GM11168 (cell line): ENCODE measurements at regions not wholly inside any gene's neighbourhood (a gene's known extent, or its start where the extent isn't known, plus 50 kb on each side); places are given as distances from the start of the nearest gene placed in this dataset.

ENCODE experiments used
- in situ Hi-C: fragments of 300-500 bp; cut with MboI; formaldehyde crosslinking; loops from one replicate; pipeline ENCODE4 v1.12.0; 2022; ENCODE audit warnings: low sequenced_read_pairs; ENCODE audit not compliant: unreplicated experiment

DNA sequence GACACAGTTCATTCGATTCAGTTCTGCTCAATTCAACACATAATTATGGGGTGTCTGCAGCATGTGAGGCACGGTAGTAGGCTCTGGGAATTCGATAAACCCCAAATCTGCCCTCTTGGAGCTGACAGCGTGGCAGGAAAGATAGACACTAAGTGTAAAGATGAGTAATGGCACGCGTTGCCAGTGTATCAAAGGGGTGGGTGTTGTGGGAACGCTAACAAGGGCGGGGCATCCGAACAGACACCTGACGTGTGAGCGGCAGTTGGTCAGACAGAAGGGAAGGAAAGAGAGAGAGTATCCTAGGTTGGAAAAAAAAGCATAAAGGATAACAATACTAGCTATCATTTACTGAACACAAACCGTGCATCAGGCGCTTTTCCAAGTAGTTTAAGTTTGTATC lies 125.7 kb upstream of the HAAO start:
- in situ Hi-C loops: no loop called here

- in situ Hi-C loops: no loop called here
These were observed 125.1 kb upstream of the HAAO start for GRCh38 chr2:42917425-42917927.

GRCh38 chr2:42916324-42916723 lies 123.9 kb upstream of the HAAO start:
- in situ Hi-C loops: no loop called here

- in situ Hi-C loops: no loop called here
These were observed 122.5 kb upstream of the HAAO start for GRCh38 chr2:42914860-42915259.

- in situ Hi-C loops: no loop called here
These were observed 121.9 kb upstream of the HAAO start for GRCh38 chr2:42914314-42914713.

DNA sequence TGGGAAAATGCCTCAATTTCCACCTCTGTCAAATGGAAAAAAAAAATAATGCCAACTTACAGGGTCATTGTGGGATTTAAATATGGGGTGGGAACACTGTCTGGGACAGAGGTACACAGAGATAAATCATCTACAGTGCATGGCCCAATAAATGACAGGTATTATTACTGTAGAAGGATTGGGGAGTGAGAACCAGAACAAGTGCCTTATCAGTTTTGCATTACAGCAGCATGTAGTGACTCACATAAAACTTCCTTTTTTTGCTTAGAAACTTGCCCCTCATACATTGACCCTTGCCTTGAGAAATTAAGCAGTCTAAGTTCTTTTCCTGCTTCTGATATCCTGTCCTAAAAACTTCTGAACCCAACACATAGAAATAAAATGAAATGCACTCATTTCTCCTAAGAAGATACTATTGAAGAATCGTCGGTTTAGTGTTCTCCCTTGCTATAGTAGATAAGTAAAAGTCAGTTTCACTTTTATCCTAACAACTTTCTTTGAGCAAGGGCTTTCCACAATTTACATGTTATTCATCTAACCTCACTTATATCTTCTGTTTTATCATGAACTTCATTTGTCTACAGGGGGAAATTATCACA lies 121.0 kb upstream of the HAAO start:
- in situ Hi-C loops: no loop called here

DNA sequence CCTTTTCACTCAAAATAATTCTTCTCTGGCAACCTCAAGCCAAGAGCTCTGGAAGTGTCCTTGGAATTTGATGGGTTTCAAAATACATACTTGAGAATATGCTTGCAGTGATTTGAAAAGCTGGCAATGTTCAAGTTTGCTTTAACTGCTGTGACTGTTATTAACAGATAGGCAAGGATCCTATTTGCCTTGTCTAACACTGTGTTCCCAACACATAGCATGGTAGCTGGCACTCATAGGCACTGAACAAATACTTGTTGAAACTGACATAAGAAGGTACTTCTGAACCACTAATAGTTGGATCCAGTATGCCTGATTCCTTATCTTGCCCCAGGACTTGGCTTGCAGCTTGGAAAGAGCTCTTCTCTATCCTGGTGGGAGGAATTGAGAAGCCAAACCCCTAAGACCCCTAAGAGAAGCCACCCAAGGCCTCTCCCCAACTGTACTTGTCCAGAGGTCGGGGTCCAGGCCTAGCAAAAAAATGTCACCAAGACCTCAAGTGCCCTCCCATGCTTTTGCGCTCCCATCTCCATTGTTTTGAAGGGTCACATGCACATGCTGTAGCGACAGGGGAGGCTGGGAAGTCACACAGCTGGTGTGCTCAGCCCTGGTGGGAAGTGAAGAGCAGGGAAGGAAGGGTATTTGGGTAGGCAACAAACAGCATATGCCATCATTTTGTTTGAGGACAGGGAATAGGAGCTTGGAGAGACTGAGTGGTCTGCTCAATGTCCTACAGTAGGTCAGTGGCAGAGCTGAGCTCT lies 118.4 kb upstream of the HAAO start:
- in situ Hi-C loops: no loop called here

GRCh38 chr2:42909966-42910365 lies 117.6 kb upstream of the HAAO start:
- in situ Hi-C loops: no loop called here

GRCh38 chr2:42908518-42909200 lies 116.3 kb upstream of the HAAO start:
- in situ Hi-C loops: no loop called here

DNA sequence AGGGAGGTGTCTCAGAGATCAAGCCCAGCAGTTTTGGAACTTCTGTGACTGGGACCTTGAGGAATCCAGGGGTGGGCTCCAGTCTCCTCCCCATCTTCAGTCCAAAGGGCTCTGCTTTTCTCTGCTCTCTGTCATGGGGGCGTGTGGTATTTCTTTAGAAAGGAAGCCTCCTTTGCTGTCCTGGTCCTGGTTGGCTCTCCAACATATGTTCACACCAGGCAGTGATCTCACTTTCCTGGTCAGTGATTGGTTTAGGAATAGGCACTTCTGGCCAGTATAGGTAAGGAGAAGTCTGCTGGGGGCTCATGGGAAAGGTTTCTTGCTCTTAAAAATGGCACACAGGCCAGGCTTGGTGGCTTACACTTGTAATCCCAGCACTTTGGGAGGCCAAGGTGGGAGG lies 115.5 kb upstream of the HAAO start:
- in situ Hi-C loops: no loop called here

- in situ Hi-C loops: no loop called here
These were observed 114.4 kb upstream of the HAAO start for GRCh38 chr2:42906557-42907411.

GRCh38 chr2:42906111-42906556 lies 113.8 kb upstream of the HAAO start:
- in situ Hi-C loops: no loop called here

DNA sequence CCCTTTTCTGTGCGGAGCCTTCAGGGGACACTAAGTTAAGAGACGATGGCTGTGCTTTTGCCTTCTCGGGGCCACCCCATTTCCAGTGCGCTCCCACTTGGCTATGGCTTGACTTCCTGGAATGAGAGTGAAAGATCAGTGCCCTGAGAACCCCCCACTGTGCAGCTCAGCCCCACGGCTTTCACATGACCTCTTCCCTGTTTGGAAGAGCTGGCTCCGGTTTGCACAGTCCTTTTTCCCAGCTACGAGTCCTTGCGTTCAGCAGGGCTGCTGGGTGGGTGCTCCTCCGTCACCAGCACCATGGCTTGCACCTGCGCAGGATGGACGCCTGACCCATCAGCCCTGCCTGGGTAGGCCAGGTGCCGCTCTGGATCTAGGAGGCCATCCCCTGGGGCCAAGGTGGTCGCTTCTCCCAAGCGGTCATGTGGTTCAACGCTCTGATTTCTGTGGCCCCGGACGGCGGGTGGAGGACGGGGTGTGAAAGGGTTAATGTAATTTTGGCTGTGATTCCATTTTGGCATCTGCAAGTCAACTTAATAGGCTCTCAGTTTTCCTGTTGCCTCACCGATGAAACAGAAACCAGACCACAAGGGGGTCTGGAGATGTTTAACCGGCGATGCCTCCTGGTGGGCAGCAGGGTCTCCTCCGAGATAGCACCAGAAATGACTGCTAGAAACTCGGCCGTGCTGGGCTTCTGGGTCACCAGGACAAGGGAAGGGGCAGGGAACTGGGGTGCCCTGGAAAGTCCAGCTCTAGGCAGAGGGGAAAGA lies 113.1 kb upstream of the HAAO start:
- in situ Hi-C loops: no loop called here

GRCh38 chr2:42904576-42904876 lies 112.1 kb upstream of the HAAO start:
- in situ Hi-C loops: no loop called here

GRCh38 chr2:42903821-42904575 lies 111.6 kb upstream of the HAAO start:
- in situ Hi-C loops: no loop called here

GRCh38 chr2:42902939-42903709 lies 110.7 kb upstream of the HAAO start:
- in situ Hi-C loops: no loop called here

GRCh38 chr2:42901076-42901640 lies 108.8 kb upstream of the HAAO start:
- in situ Hi-C loops: no loop called here

DNA sequence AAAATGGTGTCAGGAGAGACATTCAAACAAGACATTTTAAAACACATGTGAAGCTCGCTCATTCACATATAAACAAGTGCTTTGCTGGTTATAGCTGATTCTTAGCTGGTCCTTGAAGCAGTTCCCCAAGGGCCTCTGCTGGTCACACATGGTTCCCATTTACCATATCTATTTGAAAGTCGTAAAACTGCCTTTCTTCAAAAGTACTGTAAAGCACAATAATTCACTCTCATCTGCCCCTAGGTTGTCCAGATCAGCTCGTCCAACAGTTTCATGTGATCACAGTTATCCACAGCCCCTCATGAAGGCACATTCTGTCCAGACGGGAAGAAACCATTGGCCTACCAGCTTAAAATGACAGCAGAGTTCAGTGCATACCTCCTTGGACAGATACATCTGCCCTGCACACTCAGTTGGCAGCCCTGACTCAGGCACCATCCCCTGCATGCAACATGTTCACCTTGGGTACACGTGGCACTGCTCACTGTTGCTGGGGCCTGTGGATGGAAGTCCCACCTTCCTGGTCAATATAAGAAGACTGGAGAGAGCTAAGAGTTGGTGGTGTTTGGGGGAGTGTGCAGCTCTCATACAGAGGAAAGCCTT lies 108.0 kb upstream of the HAAO start:
- in situ Hi-C loops: no loop called here
